ENCODE measurements at regions not wholly inside any gene's neighbourhood (a gene's known extent, or its start where the extent isn't known, plus 50 kb on each side); places are given as distances from the start of the nearest gene placed in this dataset.
"Not testable (repeated sequence)": the region's sequence is repeated elsewhere in the genome, so short reads cannot be mapped to it uniquely, and the experiment has no call there.

- H3K27ac ChIP-seq = no peak overlapping the region
- H3K9me3 ChIP-seq = no peaks in the 10 kb centered on the region
- peaks cover 0 to 2% (median 0%) of the 10 kb centered on the region in 4 donors for H3K4me1 ChIP-seq
- H3K36me3 ChIP-seq = no peaks in the 10 kb centered on the region
- peaks cover 0 to 60% of the 10 kb centered on the region in 2 donors for H3K27me3 ChIP-seq
- no peak overlapping the region for H3K4me3 ChIP-seq
- DNase-seq = no peak
- TF ChIP-seq, protein P1, sequence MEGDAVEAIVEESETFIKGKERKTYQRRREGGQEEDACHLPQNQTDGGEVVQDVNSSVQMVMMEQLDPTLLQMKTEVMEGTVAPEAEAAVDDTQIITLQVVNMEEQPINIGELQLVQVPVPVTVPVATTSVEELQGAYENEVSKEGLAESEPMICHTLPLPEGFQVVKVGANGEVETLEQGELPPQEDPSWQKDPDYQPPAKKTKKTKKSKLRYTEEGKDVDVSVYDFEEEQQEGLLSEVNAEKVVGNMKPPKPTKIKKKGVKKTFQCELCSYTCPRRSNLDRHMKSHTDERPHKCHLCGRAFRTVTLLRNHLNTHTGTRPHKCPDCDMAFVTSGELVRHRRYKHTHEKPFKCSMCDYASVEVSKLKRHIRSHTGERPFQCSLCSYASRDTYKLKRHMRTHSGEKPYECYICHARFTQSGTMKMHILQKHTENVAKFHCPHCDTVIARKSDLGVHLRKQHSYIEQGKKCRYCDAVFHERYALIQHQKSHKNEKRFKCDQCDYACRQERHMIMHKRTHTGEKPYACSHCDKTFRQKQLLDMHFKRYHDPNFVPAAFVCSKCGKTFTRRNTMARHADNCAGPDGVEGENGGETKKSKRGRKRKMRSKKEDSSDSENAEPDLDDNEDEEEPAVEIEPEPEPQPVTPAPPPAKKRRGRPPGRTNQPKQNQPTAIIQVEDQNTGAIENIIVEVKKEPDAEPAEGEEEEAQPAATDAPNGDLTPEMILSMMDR (IDR thresholded peaks at IDR 0.05) = no peak
- intact Hi-C loops (cut with DNase I; ENCODE audit: low total_unique reads) = no loop called here
Measured at GRCh38 chr17:72572604-72573491, 452.0 kb downstream of the SOX9 start.

DNA sequence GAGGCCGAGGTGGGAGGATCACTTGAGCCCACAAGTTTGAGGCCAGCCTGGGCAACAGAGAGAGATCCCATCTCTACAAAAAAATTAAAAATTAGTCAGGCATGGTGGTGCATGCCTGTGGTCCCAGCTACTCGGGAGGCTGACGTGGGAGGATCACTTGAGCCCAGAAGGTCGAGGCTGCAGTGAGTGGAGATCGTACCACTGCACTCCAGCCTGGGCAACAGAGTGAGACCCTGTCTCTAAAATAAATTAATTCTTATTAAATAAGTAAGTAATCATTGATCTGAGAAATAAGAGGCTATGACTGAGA, 452.6 kb downstream of the SOX9 start:
- H3K4me1 ChIP-seq; H3K27ac ChIP-seq; intact Hi-C loops (cut with DNase I; ENCODE audit: low total_unique reads); H3K9me3 ChIP-seq; H3K4me3 ChIP-seq; DNase-seq; H3K36me3 ChIP-seq: not testable (repeated sequence)
- peaks cover 0 to 58% of the 10 kb centered on the region in 2 donors for H3K27me3 ChIP-seq

DNA sequence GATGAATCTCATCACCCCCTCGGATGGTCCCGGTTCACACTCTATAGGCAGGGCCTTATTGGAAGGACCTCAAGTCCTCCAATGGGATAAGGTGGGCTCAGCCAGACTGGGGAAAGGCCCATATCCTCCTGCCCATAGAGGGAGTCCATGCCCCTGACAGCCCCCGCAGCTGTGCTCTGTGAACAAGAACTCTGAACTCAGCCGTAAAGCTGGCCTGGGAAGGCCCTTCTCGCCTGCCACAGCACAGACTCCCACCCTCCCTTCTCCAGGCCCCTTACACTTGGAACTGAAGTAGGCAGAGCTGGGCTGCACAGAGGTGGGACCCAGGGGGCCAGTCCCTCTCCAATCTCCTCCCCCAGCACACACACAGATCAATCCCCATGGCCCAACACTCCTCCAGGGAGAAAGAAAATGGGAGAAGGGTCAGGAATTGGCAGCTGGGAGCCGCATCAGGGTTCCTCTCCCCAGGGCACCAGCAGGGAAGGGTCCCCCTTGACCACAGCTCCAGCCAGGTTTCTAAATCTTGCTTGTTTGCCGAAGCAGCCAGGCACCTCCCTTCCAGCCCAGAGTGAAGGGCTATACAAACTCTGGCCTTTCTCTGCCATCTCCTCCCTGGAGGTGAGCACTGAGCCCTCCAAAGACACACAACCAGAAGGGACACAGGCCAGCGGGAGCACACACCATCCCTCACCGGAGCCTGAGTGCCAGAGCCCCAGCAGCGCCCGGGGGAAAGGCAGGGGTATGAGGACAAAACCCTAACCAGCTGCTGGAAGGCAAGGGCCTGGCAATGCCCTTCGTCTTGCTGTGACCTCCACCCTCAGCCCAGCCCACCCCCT, 454.1 kb downstream of the SOX9 start:
- TF ChIP-seq, protein P1 (IDR thresholded peaks at IDR 0.05) = no peak
- peaks cover 0 to 50% of the 10 kb centered on the region in 2 donors for H3K27me3 ChIP-seq
- H3K27ac ChIP-seq = no peak overlapping the region
- no peaks in the 10 kb centered on the region for H3K9me3 ChIP-seq
- no peak for DNase-seq
- H3K36me3 ChIP-seq = no peaks in the 10 kb centered on the region
- intact Hi-C loops (cut with DNase I; ENCODE audit: low total_unique reads) = no loop called here
- H3K4me3 ChIP-seq = no peak overlapping the region
- no peaks in the 10 kb centered on the region for H3K4me1 ChIP-seq

DNA sequence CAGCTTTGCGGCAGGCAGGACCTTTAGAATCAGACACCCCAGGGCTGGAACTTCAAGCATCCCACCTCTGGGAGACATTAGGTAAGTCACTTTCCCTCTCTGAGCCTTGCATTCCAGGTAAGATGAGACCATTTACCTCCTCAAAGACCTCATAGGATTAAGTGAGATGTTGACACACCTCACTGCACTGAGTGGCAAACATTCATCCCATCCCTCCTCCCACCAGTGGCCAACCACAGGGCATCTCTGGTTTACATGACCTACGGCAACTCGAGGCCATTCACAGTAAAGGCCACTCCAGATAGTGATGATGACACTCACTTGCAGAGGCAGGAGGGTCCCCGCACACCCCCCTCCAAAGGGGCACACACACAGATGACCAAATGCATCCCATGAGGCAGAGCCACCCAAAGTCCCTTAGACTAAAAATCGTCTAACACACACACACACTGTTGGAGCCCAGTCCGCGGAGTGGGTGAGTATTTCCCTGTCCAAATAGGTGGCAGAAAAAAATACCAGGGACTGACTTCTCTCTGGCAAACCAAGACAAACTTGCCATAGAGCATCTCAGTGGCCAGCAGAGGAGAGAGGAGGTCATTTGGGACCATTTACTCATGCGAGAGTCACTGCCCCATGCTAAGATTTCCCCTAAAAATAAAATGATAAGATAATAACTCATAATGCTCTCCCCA, 454.9 kb downstream of the SOX9 start:
- DNase-seq = no peak
- no peaks in the 10 kb centered on the region for H3K9me3 ChIP-seq
- no peaks in the 10 kb centered on the region for H3K36me3 ChIP-seq
- TF ChIP-seq, protein P1 (IDR thresholded peaks at IDR 0.05) = no peak
- intact Hi-C loops (cut with DNase I; ENCODE audit: low total_unique reads) = no loop called here
- H3K4me3 ChIP-seq = no peak overlapping the region
- no peaks in the 10 kb centered on the region for H3K4me1 ChIP-seq
- H3K27me3 ChIP-seq = peaks cover 0 to 44% of the 10 kb centered on the region in 2 donors
- no peak overlapping the region for H3K27ac ChIP-seq

DNA sequence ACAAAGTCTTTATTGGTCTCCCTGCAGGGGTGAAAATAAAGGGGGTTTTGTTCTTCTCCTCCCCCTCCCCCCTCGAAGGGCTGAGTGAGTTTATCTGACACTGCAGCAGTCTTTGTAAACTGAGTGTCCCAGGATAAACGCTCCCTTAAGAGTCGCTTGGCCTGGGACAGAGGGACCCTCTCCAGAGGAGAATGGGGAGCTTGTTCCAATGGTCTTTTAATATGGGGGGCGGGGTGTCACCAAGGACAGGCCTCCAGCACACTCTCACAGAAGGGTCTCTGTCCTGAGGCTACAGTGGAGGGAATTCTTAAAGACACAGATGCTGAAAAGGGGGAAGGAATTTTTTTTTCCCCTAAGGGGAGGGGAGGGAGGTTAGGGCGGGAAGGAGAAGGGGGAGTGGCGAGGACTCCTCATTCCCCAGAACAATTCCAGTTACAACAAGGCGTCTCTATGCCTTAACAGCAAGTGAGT, 455.5 kb downstream of the SOX9 start:
- peaks cover 0 to 42% of the 10 kb centered on the region in 2 donors for H3K27me3 ChIP-seq
- no peak overlapping the region for H3K27ac ChIP-seq
- H3K36me3 ChIP-seq = no peaks in the 10 kb centered on the region
- no peaks in the 10 kb centered on the region for H3K9me3 ChIP-seq
- no peak overlapping the region for H3K4me3 ChIP-seq
- DNase-seq = no peak
- intact Hi-C loops (cut with DNase I; ENCODE audit: low total_unique reads) = no loop called here
- TF ChIP-seq, protein P1 (IDR thresholded peaks at IDR 0.05) = no peak
- H3K4me1 ChIP-seq = no peaks in the 10 kb centered on the region
